ENCODE measurements at regions not wholly inside any gene's neighbourhood (a gene's known extent, or its start where the extent isn't known, plus 50 kb on each side); places are given as distances from the start of the nearest gene placed in this dataset.

GRCh38 chr13:86399572-86399971 lies 600.4 kb upstream of the SLITRK6 start:
- no peak overlapping the region for H3K4me3 ChIP-seq (ENCODE audit: low read depth, low read length)
- DNase-seq (ENCODE audit: low read depth): no peak
- TF ChIP-seq CTCF (IDR thresholded peaks at IDR 0.05; ENCODE audit: low read depth, low read length) (no peak), POLR2A (IDR thresholded peaks at IDR 0.05; ENCODE audit: extremely low read depth, insufficient read length) (no peak), MAX (IDR thresholded peaks at IDR 0.05; ENCODE audit: low read depth, low read length) (no peak), MYC (IDR thresholded peaks at IDR 0.05; ENCODE audit: low read depth, low read length) (no peak)

GRCh38 chr13:86402500-86402899 lies 603.3 kb upstream of the SLITRK6 start:
- no peak for TF ChIP-seq MYC (IDR thresholded peaks at IDR 0.05; ENCODE audit: low read depth, low read length)
- TF ChIP-seq MAX (IDR thresholded peaks at IDR 0.05; ENCODE audit: low read depth, low read length): no peak
- TF ChIP-seq POLR2A (IDR thresholded peaks at IDR 0.05; ENCODE audit: extremely low read depth, insufficient read length): no peak
- TF ChIP-seq CTCF (IDR thresholded peaks at IDR 0.05; ENCODE audit: low read depth, low read length): no peak
- H3K4me3 ChIP-seq (ENCODE audit: low read depth, low read length): no peak overlapping the region
- no peak for DNase-seq (ENCODE audit: low read depth)

- no peak overlapping the region for H3K4me3 ChIP-seq (ENCODE audit: low read depth, low read length)
- DNase-seq (ENCODE audit: low read depth): no peak
- TF ChIP-seq MAX (IDR thresholded peaks at IDR 0.05; ENCODE audit: low read depth, low read length) (no peak), CTCF (IDR thresholded peaks at IDR 0.05; ENCODE audit: low read depth, low read length) (no peak), POLR2A (IDR thresholded peaks at IDR 0.05; ENCODE audit: extremely low read depth, insufficient read length) (no peak), MYC (IDR thresholded peaks at IDR 0.05; ENCODE audit: low read depth, low read length) (no peak)
Measured at GRCh38 chr13:86403181-86403580, 604.0 kb upstream of the SLITRK6 start.

- H3K4me3 ChIP-seq (ENCODE audit: low read depth, low read length): no peak overlapping the region
- no peak for TF ChIP-seq POLR2A (IDR thresholded peaks at IDR 0.05; ENCODE audit: extremely low read depth, insufficient read length)
- TF ChIP-seq MYC (IDR thresholded peaks at IDR 0.05; ENCODE audit: low read depth, low read length): no peak
- no peak for TF ChIP-seq CTCF (IDR thresholded peaks at IDR 0.05; ENCODE audit: low read depth, low read length)
- TF ChIP-seq MAX (IDR thresholded peaks at IDR 0.05; ENCODE audit: low read depth, low read length): no peak
- no peak for DNase-seq (ENCODE audit: low read depth)
Measured at GRCh38 chr13:86409466-86410241, 610.4 kb upstream of the SLITRK6 start.

GRCh38 chr13:86425170-86425815 lies 626.1 kb upstream of the SLITRK6 start:
- no peak for TF ChIP-seq MAX (IDR thresholded peaks at IDR 0.05; ENCODE audit: low read depth, low read length)
- TF ChIP-seq POLR2A (IDR thresholded peaks at IDR 0.05; ENCODE audit: extremely low read depth, insufficient read length): no peak
- TF ChIP-seq CTCF (IDR thresholded peaks at IDR 0.05; ENCODE audit: low read depth, low read length): no peak
- TF ChIP-seq MYC (IDR thresholded peaks at IDR 0.05; ENCODE audit: low read depth, low read length): no peak
- no peak for DNase-seq (ENCODE audit: low read depth)
- H3K4me3 ChIP-seq (ENCODE audit: low read depth, low read length): no peak overlapping the region
